NCI-H69 (cell line): ENCODE measurements at regions not wholly inside any gene's neighbourhood (a gene's known extent, or its start where the extent isn't known, plus 50 kb on each side); places are given as distances from the start of the nearest gene placed in this dataset.

ENCODE experiments used
- DNase-seq: peaks from one replicate; lab custom pipeline; 2025; lab: John Stamatoyannopoulos, UW

GRCh38 chr10:42952349-42952748 is 124.5 kb upstream of the RET start:
- DNase-seq, result peak; percentile 22

GRCh38 chr10:42952931-42953683 is 123.8 kb upstream of the RET start:
- no peak for DNase-seq

- DNase-seq, result no peak
Observed at GRCh38 chr10:42953684-42954674, 122.9 kb upstream of the RET start.

GRCh38 chr10:42954766-42955492 is 121.9 kb upstream of the RET start:
- DNase-seq, result no peak

GRCh38 chr10:42955493-42955889 is 121.4 kb upstream of the RET start:
- no peak for DNase-seq

GRCh38 chr10:42956045-42956444 is 120.8 kb upstream of the RET start:
- DNase-seq, result no peak

GRCh38 chr10:42958142-42958868 is 118.6 kb upstream of the RET start:
- DNase-seq, result no peak

- no peak for DNase-seq
Observed at GRCh38 chr10:42959833-42960232, 117.0 kb upstream of the RET start.

GRCh38 chr10:42960491-42960990 is 116.3 kb upstream of the RET start:
- no peak for DNase-seq

- no peak for DNase-seq
Observed at GRCh38 chr10:42960991-42961795, 115.7 kb upstream of the RET start.

- no peak for DNase-seq
Observed at GRCh38 chr10:42961796-42962109, 115.1 kb upstream of the RET start.

GRCh38 chr10:42962110-42962901 is 114.6 kb upstream of the RET start:
- DNase-seq, result no peak

- no peak for DNase-seq
Observed at GRCh38 chr10:42962902-42963231, 114.0 kb upstream of the RET start.

- DNase-seq, result no peak
Observed at GRCh38 chr10:42963312-42963711, 113.6 kb upstream of the RET start.

GRCh38 chr10:42969147-42969546 is 107.7 kb upstream of the RET start:
- DNase-seq, result no peak

GRCh38 chr10:42969909-42970308 is 107.0 kb upstream of the RET start:
- DNase-seq, result no peak

GRCh38 chr10:42970451-42971250 is 106.2 kb upstream of the RET start:
- no peak for DNase-seq

- DNase-seq, result no peak
Observed at GRCh38 chr10:42971251-42971599, 105.6 kb upstream of the RET start.

- no peak for DNase-seq
Observed at GRCh38 chr10:42972946-42973345, 103.9 kb upstream of the RET start.
